ENCODE measurements at regions not wholly inside any gene's neighbourhood (a gene's known extent, or its start where the extent isn't known, plus 50 kb on each side); places are given as distances from the start of the nearest gene placed in this dataset.

DNA sequence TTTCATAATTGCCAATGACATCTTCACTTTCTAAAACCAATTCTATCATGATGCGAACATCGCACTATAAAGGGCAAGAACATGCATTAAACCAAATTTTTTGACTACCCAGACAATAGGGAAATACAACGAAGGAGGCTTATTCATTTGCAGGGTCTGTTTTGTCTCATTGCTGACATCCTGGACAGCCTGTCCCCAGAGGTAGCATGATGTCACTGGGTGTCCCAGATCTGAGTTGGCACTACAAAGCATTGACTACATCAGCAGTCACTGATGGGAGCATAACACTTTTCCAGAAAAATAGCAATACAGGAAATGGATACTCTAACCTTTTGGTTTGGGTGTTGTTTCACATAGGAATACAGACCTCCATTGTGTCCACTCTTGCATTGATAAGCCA, 180.3 kb downstream of the TMEM182 start:
- H3K36me3 ChIP-seq (ENCODE audit: insufficient read depth, low read length, poor library complexity, severe bottlenecking) = no peaks in the 10 kb centered on the region
- no peaks in the 10 kb centered on the region for H3K27me3 ChIP-seq (replicated peaks; ENCODE audit: insufficient read depth, low read depth, low read length, poor library complexity)
- ChIA-PET CTCF (no interaction called here), POLR2A (ENCODE audit: low non-redundant PET) (no interaction called here)
- TF ChIP-seq, protein P1, sequence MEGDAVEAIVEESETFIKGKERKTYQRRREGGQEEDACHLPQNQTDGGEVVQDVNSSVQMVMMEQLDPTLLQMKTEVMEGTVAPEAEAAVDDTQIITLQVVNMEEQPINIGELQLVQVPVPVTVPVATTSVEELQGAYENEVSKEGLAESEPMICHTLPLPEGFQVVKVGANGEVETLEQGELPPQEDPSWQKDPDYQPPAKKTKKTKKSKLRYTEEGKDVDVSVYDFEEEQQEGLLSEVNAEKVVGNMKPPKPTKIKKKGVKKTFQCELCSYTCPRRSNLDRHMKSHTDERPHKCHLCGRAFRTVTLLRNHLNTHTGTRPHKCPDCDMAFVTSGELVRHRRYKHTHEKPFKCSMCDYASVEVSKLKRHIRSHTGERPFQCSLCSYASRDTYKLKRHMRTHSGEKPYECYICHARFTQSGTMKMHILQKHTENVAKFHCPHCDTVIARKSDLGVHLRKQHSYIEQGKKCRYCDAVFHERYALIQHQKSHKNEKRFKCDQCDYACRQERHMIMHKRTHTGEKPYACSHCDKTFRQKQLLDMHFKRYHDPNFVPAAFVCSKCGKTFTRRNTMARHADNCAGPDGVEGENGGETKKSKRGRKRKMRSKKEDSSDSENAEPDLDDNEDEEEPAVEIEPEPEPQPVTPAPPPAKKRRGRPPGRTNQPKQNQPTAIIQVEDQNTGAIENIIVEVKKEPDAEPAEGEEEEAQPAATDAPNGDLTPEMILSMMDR (conservative IDR thresholded peaks at IDR 0.05; ENCODE audit: low read depth, low read length) = no peak
- no peak for TF ChIP-seq EZH2 (IDR thresholded peaks at IDR 0.05; ENCODE audit: borderline replicate concordance, low read depth, low read length, poor library complexity, severe bottlenecking)
- H3K4me1 ChIP-seq (ENCODE audit: insufficient read depth, low read length, poor library complexity, severe bottlenecking) = no peaks in the 10 kb centered on the region
- no TSS peak for BruUV-seq (replicated peaks)
- H3K4me3 ChIP-seq (ENCODE audit: low read depth, low read length, poor library complexity, severe bottlenecking) = no peak overlapping the region
- intact Hi-C loops (cut with micrococcal nuclease; ENCODE audit: unreplicated experiment) = no loop called here
- DNase-seq (ENCODE audit: low spot score) = no peak
- no peak overlapping the region for H3K27ac ChIP-seq (ENCODE audit: low read depth, low read length, poor library complexity, severe bottlenecking)
- H3K9me3 ChIP-seq (ENCODE audit: low read depth, low read length, poor library complexity, severe bottlenecking) = peaks cover 4% of the 10 kb centered on the region

DNA sequence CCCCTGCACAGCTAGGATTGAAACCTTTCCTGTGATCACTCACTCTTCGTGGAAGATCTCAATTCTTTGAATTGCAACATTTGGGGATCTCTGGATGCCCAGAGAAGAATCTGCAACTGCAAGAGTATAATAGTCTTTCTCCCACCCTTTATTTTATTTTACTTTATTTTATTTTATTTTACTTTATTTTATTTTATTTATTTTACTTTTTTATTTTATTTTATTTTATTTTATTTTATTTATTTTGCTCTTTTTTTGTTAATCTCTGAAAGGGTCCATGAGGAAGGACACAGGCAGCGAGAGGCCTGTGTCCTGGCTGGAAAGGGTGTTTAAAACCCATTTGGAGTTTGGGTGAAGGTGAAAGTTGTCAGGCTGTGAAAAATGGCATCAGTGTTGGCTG, 181.4 kb downstream of the TMEM182 start:
- Histone ChIP-seq H3K9me3 (ENCODE audit: low read depth, low read length, poor library complexity, severe bottlenecking) (peaks cover 4% of the 10 kb centered on the region), H3K27ac (ENCODE audit: low read depth, low read length, poor library complexity, severe bottlenecking) (no peak overlapping the region), H3K4me1 (ENCODE audit: insufficient read depth, low read length, poor library complexity, severe bottlenecking) (no peaks in the 10 kb centered on the region), H3K27me3 (replicated peaks; ENCODE audit: insufficient read depth, low read depth, low read length, poor library complexity) (no peaks in the 10 kb centered on the region), H3K36me3 (ENCODE audit: insufficient read depth, low read length, poor library complexity, severe bottlenecking) (no peaks in the 10 kb centered on the region), H3K4me3 (ENCODE audit: low read depth, low read length, poor library complexity, severe bottlenecking) (no peak overlapping the region)
- intact Hi-C loops (cut with micrococcal nuclease; ENCODE audit: unreplicated experiment) = no loop called here
- ChIA-PET POLR2A (ENCODE audit: low non-redundant PET) (no interaction called here), CTCF (no interaction called here)
- TF ChIP-seq EZH2 (IDR thresholded peaks at IDR 0.05; ENCODE audit: borderline replicate concordance, low read depth, low read length, poor library complexity, severe bottlenecking) = no peak
- TF ChIP-seq, protein P1 (conservative IDR thresholded peaks at IDR 0.05; ENCODE audit: low read depth, low read length) = no peak
- no TSS peak for BruUV-seq (replicated peaks)
- no peak for DNase-seq (ENCODE audit: low spot score)

DNA sequence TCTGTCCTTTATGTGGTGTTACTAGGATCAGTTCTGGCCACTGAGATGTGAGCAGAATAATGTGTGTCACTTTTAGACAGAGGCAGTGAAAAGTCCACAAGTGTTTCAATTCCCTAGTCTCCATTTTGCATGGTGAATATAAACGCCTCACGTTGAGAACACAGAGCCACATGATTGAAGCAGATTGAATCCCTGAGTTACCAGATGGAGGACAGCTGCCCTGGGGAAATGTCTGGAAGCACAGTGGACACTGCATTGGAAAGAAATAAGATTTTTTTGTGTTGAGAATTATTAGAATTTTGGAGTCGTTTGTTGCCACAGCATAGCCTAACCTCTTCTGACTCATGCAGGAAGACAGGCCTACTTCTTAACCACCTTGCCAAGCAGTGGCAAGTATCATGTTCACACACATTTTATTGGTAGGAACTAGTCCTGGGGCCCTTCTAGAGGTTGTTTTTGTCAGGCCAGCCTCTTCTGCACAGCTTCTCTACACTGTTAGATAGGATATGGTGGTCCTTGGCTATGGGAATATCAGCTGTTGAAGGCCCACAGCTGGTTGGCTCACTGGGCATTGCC, 188.6 kb downstream of the TMEM182 start:
- no peak for TF ChIP-seq EZH2 (IDR thresholded peaks at IDR 0.05; ENCODE audit: borderline replicate concordance, low read depth, low read length, poor library complexity, severe bottlenecking)
- TF ChIP-seq, protein P1 (conservative IDR thresholded peaks at IDR 0.05; ENCODE audit: low read depth, low read length) = no peak
- Histone ChIP-seq H3K36me3 (ENCODE audit: insufficient read depth, low read length, poor library complexity, severe bottlenecking) (no peaks in the 10 kb centered on the region), H3K9me3 (ENCODE audit: low read depth, low read length, poor library complexity, severe bottlenecking) (no peaks in the 10 kb centered on the region), H3K27ac (ENCODE audit: low read depth, low read length, poor library complexity, severe bottlenecking) (no peak overlapping the region), H3K4me1 (ENCODE audit: insufficient read depth, low read length, poor library complexity, severe bottlenecking) (no peaks in the 10 kb centered on the region), H3K4me3 (ENCODE audit: low read depth, low read length, poor library complexity, severe bottlenecking) (no peak overlapping the region), H3K27me3 (replicated peaks; ENCODE audit: insufficient read depth, low read depth, low read length, poor library complexity) (no peaks in the 10 kb centered on the region)
- no TSS peak for BruUV-seq (replicated peaks)
- DNase-seq (ENCODE audit: low spot score) = no peak
- ChIA-PET POLR2A (ENCODE audit: low non-redundant PET) (no interaction called here), CTCF (no interaction called here)
- intact Hi-C loops (cut with micrococcal nuclease; ENCODE audit: unreplicated experiment) = no loop called here
